Gastroesophageal sphincter (tissue), 3 donors: ENCODE measurements at regions not wholly inside any gene's neighbourhood (a gene's known extent, or its start where the extent isn't known, plus 50 kb on each side); places are given as distances from the start of the nearest gene placed in this dataset.

Experiments used
- POLR2A ChIP-seq, 2 donors: fragments of 450-650 bp; IDR thresholded peaks; one replicate each; pipeline ENCODE4 v1.6.1; 2017; ENCODE audit warnings: antibody characterized with exemption in 2 of 2, mild to moderate bottlenecking in 2 of 2, moderate library complexity in 1 of 2
- POLR2AphosphoS5 ChIP-seq: sonication (generic); formaldehyde crosslinking; IDR thresholded peaks from one replicate; pipeline ENCODE4 v1.6.1; 2017; ENCODE audit warnings: antibody characterized with exemption
- TF ChIP-seq, protein P1 (sequence below), 4 experiments: fragments of 200-600 bp in 2 of 4; fragments of 450-650 bp in 2 of 4; sonication (generic) in 1 of 4; IDR thresholded peaks; one replicate each; pipeline ENCODE4 v1.5.1; 2017 to 2019; ENCODE audit warnings: antibody characterized with exemption in 4 of 4, mild to moderate bottlenecking in 2 of 4, moderate library complexity in 2 of 4

DNA sequence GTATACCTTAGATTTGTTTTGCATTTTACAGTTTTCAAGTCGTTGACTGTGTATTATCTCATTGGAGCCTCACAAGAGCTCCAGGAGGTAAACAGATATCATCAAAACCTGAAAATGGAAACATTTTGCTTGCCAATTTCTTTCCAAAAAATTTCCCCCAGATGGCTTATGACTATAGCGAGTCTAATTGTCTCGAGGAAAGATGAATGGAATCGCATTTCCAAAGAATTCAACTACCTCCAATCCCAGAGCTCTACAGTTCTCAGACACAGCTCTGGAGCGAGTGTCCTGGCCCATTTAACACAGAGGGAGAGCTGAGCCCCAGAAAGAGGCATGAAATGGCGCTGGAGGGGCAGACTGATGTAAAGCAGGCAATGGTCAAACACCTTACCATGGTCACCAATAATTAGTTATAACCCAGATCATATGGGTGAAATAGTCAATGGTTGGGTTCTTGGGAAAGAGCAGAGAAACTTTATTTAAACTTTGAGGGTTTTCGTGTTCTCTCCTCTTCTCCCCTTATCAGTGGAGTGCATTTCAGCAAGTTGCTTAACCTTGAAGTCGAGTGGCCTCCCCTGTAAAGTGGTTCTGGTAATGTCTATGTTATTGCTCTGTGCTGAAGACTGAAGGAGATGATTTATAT lies 168.2 kb downstream of the ZDHHC21 start:
- TF ChIP-seq, protein P1, sequence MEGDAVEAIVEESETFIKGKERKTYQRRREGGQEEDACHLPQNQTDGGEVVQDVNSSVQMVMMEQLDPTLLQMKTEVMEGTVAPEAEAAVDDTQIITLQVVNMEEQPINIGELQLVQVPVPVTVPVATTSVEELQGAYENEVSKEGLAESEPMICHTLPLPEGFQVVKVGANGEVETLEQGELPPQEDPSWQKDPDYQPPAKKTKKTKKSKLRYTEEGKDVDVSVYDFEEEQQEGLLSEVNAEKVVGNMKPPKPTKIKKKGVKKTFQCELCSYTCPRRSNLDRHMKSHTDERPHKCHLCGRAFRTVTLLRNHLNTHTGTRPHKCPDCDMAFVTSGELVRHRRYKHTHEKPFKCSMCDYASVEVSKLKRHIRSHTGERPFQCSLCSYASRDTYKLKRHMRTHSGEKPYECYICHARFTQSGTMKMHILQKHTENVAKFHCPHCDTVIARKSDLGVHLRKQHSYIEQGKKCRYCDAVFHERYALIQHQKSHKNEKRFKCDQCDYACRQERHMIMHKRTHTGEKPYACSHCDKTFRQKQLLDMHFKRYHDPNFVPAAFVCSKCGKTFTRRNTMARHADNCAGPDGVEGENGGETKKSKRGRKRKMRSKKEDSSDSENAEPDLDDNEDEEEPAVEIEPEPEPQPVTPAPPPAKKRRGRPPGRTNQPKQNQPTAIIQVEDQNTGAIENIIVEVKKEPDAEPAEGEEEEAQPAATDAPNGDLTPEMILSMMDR (IDR thresholded peaks at IDR 0.05), result no peak
- no peak for TF ChIP-seq POLR2A (IDR thresholded peaks at IDR 0.05)
- TF ChIP-seq POLR2AphosphoS5, result no peak
